ENCODE measurements at regions not wholly inside any gene's neighbourhood (a gene's known extent, or its start where the extent isn't known, plus 50 kb on each side); places are given as distances from the start of the nearest gene placed in this dataset.

- no peak for DNase-seq
Observed at GRCh38 chr3:188082031-188082430, 71.9 kb upstream of the LPP start.

- no peak for DNase-seq
Observed at GRCh38 chr3:188082450-188082849, 71.5 kb upstream of the LPP start.

- DNase-seq, result no peak
Observed at GRCh38 chr3:188083011-188083410, 70.9 kb upstream of the LPP start.

GRCh38 chr3:188084752-188085583 is 69.0 kb upstream of the LPP start:
- no peak for DNase-seq

GRCh38 chr3:188085584-188086560 is 68.1 kb upstream of the LPP start:
- no peak for DNase-seq

- DNase-seq, result no peak
Observed at GRCh38 chr3:188088948-188089685, 64.8 kb upstream of the LPP start.

- peak; percentile 6 for DNase-seq
Observed at GRCh38 chr3:188090620-188091309, 63.2 kb upstream of the LPP start.

GRCh38 chr3:188091746-188092145 is 62.2 kb upstream of the LPP start:
- DNase-seq, result no peak

GRCh38 chr3:188092648-188093047 is 61.3 kb upstream of the LPP start:
- no peak for DNase-seq

GRCh38 chr3:188095431-188095830 is 58.5 kb upstream of the LPP start:
- no peak for DNase-seq

GRCh38 chr3:188097791-188098190 is 56.2 kb upstream of the LPP start:
- no peak for DNase-seq

- DNase-seq, result no peak
Observed at GRCh38 chr3:188099907-188100306, 54.0 kb upstream of the LPP start.

- DNase-seq, result no peak
Observed at GRCh38 chr3:188102861-188103547, 51.0 kb upstream of the LPP start.

GRCh38 chr3:188104050-188104449 is 49.9 kb upstream of the LPP start:
- DNase-seq, result no peak

All from NCI-H2029 treated with DMSO at 0.1 percent for 48 hours (cell line).